ENCODE measurements at regions not wholly inside any gene's neighbourhood (a gene's known extent, or its start where the extent isn't known, plus 50 kb on each side); places are given as distances from the start of the nearest gene placed in this dataset.

DNA sequence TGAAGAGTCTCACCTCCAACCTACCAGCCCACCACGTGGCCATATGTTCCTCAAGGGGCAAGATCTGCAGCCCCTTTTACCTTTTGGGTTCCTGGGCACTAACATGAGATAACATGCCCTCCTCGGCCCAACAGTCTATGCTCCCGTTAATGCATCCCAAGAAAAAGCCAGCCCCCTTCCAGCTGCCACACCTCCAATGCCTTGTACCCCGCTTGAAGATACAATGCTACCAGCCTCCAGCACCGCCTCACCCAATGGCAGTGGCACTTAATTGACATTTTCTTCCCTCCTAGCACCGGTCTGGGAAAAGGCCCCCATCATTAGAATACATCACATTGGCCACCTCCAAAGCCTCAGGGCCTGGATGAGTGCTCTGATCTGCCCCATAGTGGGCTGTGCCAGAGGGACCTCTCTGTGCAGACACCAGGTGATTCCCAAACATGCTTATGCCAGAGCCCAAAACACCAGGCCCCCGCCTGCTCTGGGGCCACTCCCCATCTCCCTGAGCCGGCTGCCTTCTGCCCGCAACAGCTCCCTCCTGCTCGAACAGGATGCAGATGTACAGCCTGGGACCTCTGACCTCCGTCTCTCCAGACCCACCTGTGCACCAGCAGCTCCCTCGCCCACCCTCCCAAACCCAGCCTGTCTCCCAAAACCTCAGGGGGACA, 118.3 kb downstream of the NCOR2 start:
- in situ Hi-C loops (cut with MboI; ENCODE audit: low sequenced_read_pairs, unreplicated experiment), result no loop called here
- TF ChIP-seq, protein P1, sequence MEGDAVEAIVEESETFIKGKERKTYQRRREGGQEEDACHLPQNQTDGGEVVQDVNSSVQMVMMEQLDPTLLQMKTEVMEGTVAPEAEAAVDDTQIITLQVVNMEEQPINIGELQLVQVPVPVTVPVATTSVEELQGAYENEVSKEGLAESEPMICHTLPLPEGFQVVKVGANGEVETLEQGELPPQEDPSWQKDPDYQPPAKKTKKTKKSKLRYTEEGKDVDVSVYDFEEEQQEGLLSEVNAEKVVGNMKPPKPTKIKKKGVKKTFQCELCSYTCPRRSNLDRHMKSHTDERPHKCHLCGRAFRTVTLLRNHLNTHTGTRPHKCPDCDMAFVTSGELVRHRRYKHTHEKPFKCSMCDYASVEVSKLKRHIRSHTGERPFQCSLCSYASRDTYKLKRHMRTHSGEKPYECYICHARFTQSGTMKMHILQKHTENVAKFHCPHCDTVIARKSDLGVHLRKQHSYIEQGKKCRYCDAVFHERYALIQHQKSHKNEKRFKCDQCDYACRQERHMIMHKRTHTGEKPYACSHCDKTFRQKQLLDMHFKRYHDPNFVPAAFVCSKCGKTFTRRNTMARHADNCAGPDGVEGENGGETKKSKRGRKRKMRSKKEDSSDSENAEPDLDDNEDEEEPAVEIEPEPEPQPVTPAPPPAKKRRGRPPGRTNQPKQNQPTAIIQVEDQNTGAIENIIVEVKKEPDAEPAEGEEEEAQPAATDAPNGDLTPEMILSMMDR (IDR thresholded peaks at IDR 0.05; ENCODE audit: borderline replicate concordance, control extremely low read depth, extremely low read depth, insufficient read depth, missing control alignments), result no peak
- no peak for DNase-seq (ENCODE audit: low spot score)

DNA sequence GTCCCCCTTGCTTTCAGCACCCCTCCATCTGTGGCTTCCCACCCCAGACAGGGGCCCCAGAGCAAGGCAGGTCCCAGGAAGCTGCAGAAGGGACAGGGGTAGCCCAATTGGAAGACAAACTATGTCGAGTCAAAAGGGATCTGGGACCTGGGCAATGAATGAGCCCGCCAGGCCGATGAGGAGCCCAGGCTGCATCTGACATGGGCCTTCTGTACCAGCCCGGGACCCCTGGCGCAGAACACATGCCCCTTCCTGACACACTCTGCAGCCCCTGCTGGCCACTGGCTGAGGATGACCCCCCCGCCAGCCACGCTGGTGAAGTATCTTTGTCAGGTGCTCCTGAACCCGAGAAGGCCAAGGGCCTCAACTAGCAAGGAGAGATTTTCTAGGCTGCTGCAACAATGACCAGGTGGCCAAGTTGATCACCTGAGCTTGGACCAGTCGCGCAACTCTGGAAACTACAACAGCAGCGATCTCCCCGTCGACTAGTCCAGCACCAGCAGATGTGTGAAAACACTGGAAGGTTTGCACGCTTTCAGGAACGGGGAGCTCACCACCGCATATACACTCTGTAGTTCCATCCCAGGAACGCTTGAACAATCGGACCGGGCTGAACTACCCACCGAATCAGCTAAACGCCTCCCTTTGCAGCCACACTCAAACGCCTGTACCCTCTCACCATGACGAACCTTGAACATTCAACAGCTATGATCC, 119.0 kb downstream of the NCOR2 start:
- TF ChIP-seq, protein P1 (IDR thresholded peaks at IDR 0.05; ENCODE audit: borderline replicate concordance, control extremely low read depth, extremely low read depth, insufficient read depth, missing control alignments), result no peak
- DNase-seq (ENCODE audit: low spot score), result no peak
- in situ Hi-C loops (cut with MboI; ENCODE audit: low sequenced_read_pairs, unreplicated experiment), result no loop called here

DNA sequence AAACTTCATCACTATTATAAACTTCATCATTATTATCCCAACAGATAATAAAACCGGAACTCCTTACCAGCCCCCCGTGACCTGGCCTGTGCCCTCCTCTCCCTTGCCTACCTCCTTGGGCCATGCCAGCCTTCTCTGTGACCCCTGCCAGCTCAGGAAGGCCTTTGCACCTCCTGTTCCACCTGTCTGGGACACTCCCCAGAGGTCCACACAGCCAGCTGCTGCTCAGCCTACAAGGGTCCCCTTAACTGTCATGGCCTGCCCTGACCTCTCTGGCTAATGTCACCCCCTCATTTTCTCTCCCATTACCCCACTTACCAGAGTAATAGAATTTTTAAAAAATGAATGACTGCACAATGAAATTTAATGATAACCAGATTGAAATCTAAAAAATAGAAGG, 121.0 kb downstream of the NCOR2 start:
- in situ Hi-C loops (cut with MboI; ENCODE audit: low sequenced_read_pairs, unreplicated experiment), result no loop called here
- no peak for DNase-seq (ENCODE audit: low spot score)
- TF ChIP-seq, protein P1 (IDR thresholded peaks at IDR 0.05; ENCODE audit: borderline replicate concordance, control extremely low read depth, extremely low read depth, insufficient read depth, missing control alignments), result no peak

DNA sequence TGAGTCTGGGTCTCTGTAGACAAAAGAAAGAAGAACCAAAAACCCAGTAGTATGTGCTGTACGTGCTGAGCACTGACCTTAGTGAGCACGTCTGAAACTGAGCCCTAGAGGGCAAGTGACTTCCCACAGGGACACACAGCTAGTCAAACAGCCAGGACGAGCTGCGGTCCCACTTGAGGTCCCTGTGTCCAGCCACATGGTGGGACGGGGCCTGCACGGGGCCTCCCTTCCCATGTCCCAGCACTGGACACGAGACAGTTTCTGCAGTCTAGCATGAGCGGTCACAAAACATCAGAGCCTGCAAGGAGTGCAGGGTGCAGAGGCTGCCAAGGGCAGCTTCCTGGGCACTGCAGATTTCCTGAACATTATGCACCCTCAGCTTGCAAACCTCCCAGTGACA, 121.6 kb downstream of the NCOR2 start:
- DNase-seq (ENCODE audit: low spot score), result no peak
- in situ Hi-C loops (cut with MboI; ENCODE audit: low sequenced_read_pairs, unreplicated experiment), result no loop called here
- TF ChIP-seq, protein P1 (IDR thresholded peaks at IDR 0.05; ENCODE audit: borderline replicate concordance, control extremely low read depth, extremely low read depth, insufficient read depth, missing control alignments), result no peak

DNA sequence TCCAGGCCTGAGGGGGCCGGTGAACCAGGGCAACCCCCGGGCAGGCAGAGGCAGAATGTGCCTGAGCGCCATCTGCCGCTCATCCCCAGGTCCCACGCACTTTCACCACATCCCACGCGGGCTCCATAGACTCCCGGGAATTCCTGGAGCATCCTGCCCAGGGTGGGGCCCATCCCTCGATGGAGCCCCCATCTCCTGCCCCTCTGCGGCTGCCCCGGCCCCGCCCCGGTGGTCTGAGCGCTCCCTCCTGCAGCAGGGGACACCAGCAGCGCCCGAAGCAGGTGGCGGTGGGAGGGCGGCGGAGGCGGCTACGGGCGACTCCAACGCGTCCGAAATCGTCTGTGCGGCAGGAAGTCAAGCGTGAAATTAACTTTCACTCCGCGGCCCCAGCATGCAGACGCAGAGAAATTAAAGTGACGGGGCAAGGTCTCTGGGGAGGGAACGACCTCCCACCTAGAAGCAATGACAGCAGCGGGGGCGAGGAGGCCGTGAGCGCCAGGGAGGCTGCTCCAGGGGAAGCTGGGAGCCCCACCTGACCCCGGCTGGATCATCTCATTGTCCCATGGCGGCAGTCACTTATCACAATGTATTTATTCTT, 122.2 kb downstream of the NCOR2 start:
- in situ Hi-C loops (cut with MboI; ENCODE audit: low sequenced_read_pairs, unreplicated experiment), result no loop called here
- no peak for DNase-seq (ENCODE audit: low spot score)
- TF ChIP-seq, protein P1 (IDR thresholded peaks at IDR 0.05; ENCODE audit: borderline replicate concordance, control extremely low read depth, extremely low read depth, insufficient read depth, missing control alignments), result no peak

DNA sequence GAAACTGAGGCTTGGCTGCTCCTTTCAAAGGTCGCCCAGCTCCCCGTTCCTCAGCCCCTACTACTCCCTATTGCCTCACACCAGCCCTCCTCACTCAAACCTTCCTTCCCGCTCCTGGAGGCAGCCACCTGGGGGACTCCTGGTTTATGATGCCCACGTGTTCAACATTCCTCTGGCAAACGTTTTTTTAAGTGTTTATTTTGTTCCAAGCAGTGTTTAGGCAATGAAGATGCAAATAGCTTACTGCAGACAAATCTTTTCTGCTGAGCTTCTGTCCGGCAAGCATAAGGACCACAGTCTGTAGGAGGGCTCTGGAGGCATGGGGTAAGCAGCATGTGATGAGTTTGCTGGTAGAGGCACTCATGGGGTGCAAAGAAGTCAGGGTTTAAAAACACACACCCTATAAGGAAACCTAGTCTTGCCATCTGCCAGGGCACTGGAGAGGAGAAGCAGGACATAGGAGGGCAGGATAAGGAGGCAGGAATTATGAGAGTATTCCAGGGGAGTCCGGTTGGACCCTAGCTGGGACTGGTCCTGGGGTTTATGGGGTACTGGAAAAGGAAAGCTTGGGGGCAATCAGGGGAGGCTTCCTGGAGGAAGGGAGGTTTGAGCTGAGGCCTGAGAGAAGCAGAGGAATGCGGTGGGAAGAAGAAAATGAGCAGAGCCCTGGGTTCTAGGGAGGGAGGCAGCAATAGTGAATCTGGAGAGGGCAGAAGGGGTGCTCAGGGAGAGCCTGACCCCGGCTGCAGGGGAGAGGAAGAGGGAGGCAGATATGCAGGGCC, 123.3 kb downstream of the NCOR2 start:
- TF ChIP-seq, protein P1 (IDR thresholded peaks at IDR 0.05; ENCODE audit: borderline replicate concordance, control extremely low read depth, extremely low read depth, insufficient read depth, missing control alignments), result no peak

More for the DNA sequence above, 123.3 kb downstream of the NCOR2 start:
- DNase-seq (ENCODE audit: low spot score), result no peak
- in situ Hi-C loops (cut with MboI; ENCODE audit: low sequenced_read_pairs, unreplicated experiment), result no loop called here

Data from GM13976 (cell line).